ENCODE measurements at regions not wholly inside any gene's neighbourhood (a gene's known extent, or its start where the extent isn't known, plus 50 kb on each side); places are given as distances from the start of the nearest gene placed in this dataset.
"Not testable (repeated sequence)": the region's sequence is repeated elsewhere in the genome, so short reads cannot be mapped to it uniquely, and the experiment has no call there.

DNA sequence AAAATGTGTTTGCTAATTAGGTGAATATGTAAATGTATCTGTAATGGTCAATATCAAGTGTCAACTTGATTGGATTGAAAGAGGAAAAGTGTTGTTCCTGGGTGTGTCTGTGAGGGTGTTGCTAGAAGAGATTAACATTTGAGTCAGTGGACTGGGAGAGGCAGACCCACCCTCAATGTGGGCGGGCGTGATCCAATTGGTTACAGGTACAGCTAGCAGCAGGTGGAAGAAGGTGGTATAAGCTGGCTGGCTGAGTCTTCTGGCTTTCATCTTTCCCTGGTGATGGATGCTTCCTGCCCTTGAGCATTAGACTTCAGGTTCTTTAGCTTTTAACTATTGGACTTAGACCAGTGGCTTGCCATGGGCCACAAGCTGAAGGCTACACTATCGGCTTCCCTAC lies 779.0 kb upstream of the CTNND2 start:
- Histone ChIP-seq H3K4me3 (no peak overlapping the region), H3K9me3 (no peaks in the 10 kb centered on the region), H3K27me3 (no peaks in the 10 kb centered on the region), H3K4me1 (no peaks in the 10 kb centered on the region), H3K27ac (no peak overlapping the region), H3K36me3 (no peaks in the 10 kb centered on the region)
- no peak for DNase-seq
- TF ChIP-seq, protein P1, sequence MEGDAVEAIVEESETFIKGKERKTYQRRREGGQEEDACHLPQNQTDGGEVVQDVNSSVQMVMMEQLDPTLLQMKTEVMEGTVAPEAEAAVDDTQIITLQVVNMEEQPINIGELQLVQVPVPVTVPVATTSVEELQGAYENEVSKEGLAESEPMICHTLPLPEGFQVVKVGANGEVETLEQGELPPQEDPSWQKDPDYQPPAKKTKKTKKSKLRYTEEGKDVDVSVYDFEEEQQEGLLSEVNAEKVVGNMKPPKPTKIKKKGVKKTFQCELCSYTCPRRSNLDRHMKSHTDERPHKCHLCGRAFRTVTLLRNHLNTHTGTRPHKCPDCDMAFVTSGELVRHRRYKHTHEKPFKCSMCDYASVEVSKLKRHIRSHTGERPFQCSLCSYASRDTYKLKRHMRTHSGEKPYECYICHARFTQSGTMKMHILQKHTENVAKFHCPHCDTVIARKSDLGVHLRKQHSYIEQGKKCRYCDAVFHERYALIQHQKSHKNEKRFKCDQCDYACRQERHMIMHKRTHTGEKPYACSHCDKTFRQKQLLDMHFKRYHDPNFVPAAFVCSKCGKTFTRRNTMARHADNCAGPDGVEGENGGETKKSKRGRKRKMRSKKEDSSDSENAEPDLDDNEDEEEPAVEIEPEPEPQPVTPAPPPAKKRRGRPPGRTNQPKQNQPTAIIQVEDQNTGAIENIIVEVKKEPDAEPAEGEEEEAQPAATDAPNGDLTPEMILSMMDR (IDR thresholded peaks at IDR 0.05) = no peak
- no peak for TF ChIP-seq POLR2A (IDR thresholded peaks at IDR 0.05)

DNA sequence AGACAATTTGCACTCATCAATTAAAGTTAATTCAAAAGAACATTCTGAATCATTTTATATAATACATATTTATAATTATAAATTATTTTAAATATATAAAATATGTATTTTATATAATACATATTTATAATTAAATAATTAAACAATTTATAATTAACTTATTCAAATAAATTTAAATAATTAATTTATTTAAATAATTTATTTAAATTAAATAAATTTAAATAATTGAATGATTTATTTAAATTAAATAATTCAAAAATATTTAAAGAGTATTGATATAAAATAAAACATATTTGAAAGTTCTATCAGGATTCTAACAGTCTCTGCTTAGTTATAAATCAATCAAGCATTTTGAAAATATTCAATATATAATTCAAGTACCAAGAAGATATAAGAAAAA lies 775.5 kb upstream of the CTNND2 start:
- no peaks in the 10 kb centered on the region for H3K4me1 ChIP-seq
- no peak overlapping the region for H3K4me3 ChIP-seq
- no peak for DNase-seq
- no peaks in the 10 kb centered on the region for H3K27me3 ChIP-seq
- H3K27ac ChIP-seq = no peak overlapping the region
- TF ChIP-seq, protein P1 (IDR thresholded peaks at IDR 0.05) = no peak
- no peak for TF ChIP-seq POLR2A (IDR thresholded peaks at IDR 0.05)
- no peaks in the 10 kb centered on the region for H3K36me3 ChIP-seq
- H3K9me3 ChIP-seq = no peaks in the 10 kb centered on the region

DNA sequence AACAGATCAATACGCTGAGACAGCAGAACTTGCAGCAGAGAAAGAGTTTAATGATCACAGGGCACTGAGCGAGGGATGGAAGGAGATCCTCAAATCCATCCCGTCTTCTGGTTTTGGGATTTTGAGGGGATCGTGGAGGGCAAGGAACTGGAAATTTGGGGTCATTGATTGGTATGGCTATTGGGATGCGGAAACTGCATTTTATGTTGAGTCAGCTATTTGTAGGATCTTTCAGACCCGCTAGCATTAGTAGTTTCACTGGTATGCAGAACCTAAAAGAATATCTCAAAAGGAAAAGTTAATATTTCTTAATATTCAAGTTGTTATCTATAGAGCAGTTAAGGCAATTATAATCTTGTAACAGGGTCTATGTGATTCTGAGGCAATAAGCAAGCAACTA lies 771.7 kb upstream of the CTNND2 start:
- Histone ChIP-seq H3K27me3 (no peaks in the 10 kb centered on the region), H3K27ac (no peak overlapping the region), H3K36me3 (no peaks in the 10 kb centered on the region), H3K4me1 (no peaks in the 10 kb centered on the region), H3K4me3 (no peak overlapping the region), H3K9me3 (peaks cover 0 to 3% (median 0%) of the 10 kb centered on the region in 4 donors)
- no peak for DNase-seq
- no peak for TF ChIP-seq POLR2A (IDR thresholded peaks at IDR 0.05)
- TF ChIP-seq, protein P1 (IDR thresholded peaks at IDR 0.05) = no peak

DNA sequence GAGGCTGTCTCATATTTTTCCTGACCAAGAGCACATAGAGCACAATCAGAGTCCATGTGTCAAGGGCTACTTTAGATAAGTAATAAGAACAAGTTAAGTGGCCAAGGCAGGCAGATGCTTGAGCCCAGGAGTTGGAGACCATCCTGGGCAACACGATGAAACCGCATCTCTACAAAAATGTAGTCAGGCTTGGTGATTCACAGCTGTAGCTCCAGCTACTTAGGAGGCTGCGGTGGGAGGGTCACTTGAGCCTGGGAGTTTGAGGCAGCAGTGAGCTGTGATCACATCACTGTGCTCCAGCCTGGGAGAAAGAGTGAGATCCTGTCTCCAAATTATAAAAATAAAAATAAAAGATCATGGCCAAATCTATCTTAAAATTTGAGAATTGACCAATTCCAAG lies 767.9 kb upstream of the CTNND2 start:
- TF ChIP-seq, protein P1 (IDR thresholded peaks at IDR 0.05) = no peak
- TF ChIP-seq POLR2A (IDR thresholded peaks at IDR 0.05) = no peak
- peaks cover 0 to 3% (median 0%) of the 10 kb centered on the region in 4 donors for H3K9me3 ChIP-seq
- no peak overlapping the region for H3K4me3 ChIP-seq
- H3K27me3 ChIP-seq = no peaks in the 10 kb centered on the region
- H3K4me1 ChIP-seq = no peaks in the 10 kb centered on the region
- no peaks in the 10 kb centered on the region for H3K36me3 ChIP-seq
- H3K27ac ChIP-seq = no peak overlapping the region
- no peak for DNase-seq

DNA sequence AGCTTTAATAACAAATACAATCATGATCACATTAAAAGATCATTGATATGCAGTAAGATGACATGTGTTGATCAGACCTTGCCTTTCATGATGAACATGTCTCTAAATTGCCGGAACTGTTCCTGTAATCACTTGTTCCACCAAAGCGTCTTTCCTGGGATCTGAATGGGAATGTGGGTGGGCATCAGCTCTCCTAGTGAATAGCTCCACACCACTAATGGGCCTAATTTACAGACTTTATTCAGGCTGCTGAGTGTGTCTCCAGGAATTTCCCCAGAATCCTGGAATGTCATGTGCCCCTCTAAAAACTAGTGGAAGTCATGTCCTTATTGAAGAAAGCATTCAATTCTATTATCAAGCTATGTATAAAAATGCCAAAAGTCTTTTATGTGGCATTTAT lies 765.1 kb upstream of the CTNND2 start:
- H3K4me1 ChIP-seq = no peaks in the 10 kb centered on the region
- no peak overlapping the region for H3K27ac ChIP-seq
- H3K4me3 ChIP-seq = no peak overlapping the region
- no peaks in the 10 kb centered on the region for H3K27me3 ChIP-seq
- TF ChIP-seq, protein P1 (IDR thresholded peaks at IDR 0.05) = no peak
- no peak for TF ChIP-seq POLR2A (IDR thresholded peaks at IDR 0.05)
- peaks cover 0 to 3% (median 0%) of the 10 kb centered on the region in 4 donors for H3K9me3 ChIP-seq
- H3K36me3 ChIP-seq = no peaks in the 10 kb centered on the region
- no peak for DNase-seq

DNA sequence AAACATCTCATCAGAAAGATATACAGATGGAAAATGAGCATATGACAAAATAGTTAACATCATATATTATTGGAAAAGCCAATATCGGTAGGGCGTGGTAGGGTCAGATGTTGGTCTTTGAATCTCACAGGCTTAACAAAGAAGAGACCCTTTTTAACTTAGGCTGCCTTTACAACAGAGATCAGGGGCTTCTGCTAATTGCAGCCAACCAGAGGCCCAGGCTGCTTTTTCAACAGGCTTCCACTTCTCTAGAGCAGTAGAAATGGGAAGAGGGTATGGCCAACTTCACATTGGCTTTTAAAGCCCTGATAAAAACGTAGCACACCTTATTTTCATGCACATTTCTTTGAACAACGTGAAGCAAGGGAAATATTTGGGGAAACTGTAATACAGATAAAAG lies 764.3 kb upstream of the CTNND2 start:
- TF ChIP-seq, protein P1 (IDR thresholded peaks at IDR 0.05) = no peak
- no peak for TF ChIP-seq POLR2A (IDR thresholded peaks at IDR 0.05)
- Histone ChIP-seq H3K27ac (no peak overlapping the region), H3K27me3 (no peaks in the 10 kb centered on the region), H3K4me3 (no peak overlapping the region), H3K9me3 (no peaks in the 10 kb centered on the region), H3K4me1 (no peaks in the 10 kb centered on the region), H3K36me3 (no peaks in the 10 kb centered on the region)
- no peak for DNase-seq

DNA sequence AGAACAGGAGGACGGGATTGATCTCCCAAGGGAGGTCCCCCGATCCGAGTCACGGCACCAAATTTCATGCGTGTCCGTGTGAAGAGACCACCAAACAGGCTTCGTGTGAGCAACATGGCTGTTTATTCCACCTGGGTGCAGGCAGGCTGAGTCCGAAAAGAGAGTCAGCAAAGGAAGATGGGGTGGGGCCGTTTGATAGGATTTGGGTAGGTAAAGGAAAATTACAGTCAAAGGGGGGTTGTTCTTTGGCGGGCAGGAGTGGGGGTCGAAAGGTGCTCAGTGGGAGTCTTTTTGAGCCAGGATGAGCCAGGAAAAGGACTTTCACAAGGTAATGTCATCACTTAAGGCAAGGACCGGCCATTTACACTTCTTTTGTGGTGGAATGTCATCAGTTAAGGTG lies 763.6 kb upstream of the CTNND2 start:
- H3K4me3 ChIP-seq, DNase-seq, H3K27ac ChIP-seq, H3K27me3 ChIP-seq, H3K9me3 ChIP-seq, H3K4me1 ChIP-seq, H3K36me3 ChIP-seq: not testable (repeated sequence)

DNA sequence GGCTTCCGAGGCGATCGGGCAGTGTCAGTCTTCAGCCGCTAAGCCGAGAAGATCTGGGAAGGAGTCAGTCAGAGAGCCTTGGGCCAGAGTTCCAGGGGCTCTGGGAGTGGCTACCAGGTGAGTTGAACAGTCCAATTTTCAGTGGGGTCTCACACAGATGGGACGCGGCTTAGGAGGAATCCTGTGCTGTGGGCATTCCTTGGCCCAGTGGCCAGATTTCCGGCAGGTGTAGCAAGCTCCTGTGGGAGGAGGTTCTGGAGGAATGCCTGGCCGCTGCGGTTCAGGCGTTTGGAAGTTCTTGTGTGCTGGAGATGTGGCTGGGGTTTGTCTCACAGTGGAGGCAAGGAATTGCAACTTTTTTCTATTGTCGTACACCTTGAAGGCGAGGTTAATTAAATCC lies 761.5 kb upstream of the CTNND2 start:
- not testable (repeated sequence) for H3K4me3 ChIP-seq, H3K36me3 ChIP-seq, H3K4me1 ChIP-seq, H3K27me3 ChIP-seq, H3K9me3 ChIP-seq, DNase-seq, H3K27ac ChIP-seq

Data from Peyer's patch (tissue), 4 donors.